Central memory CD8-positive, alpha-beta T cell (primary cell): ENCODE measurements at regions not wholly inside any gene's neighbourhood (a gene's known extent, or its start where the extent isn't known, plus 50 kb on each side); places are given as distances from the start of the nearest gene placed in this dataset.

Experiments
- ATAC-seq: fragments of 150-1000 bp; cut with Tn5 transposase; replicated peaks from 2 replicates; pipeline ENCODE4 v1.10.0; 2022; ENCODE audit warnings: mild to moderate bottlenecking, moderate FRiP score, moderate number of reproducible peaks; ENCODE audit not compliant: poor library complexity, severe bottlenecking; ENCODE audit errors: extremely low read depth
- DNase-seq, 2 donors: peaks; one replicate each; pipeline ENCODE4 v3.0.0; 2021; ENCODE audit warnings: low spot score in 2 of 2
- H3K27ac Mint-ChIP-seq: one replicate; pipeline ENCODE4 v1.8.0; 2022; ENCODE audit warnings: low read depth, mild to moderate bottlenecking, moderate library complexity, mixed read lengths
- H3K27me3 Mint-ChIP-seq: one replicate; pipeline ENCODE4 v1.8.0; 2022; ENCODE audit warnings: mixed read lengths
- H3K36me3 Mint-ChIP-seq: one replicate; pipeline ENCODE4 v1.8.0; 2022; ENCODE audit warnings: mild to moderate bottlenecking, moderate library complexity, mixed read lengths; ENCODE audit not compliant: insufficient read depth
- H3K4me1 Mint-ChIP-seq: one replicate; pipeline ENCODE4 v1.8.0; 2022; ENCODE audit warnings: mixed read lengths
- H3K4me3 Mint-ChIP-seq: one replicate; pipeline ENCODE4 v1.8.0; 2022; ENCODE audit warnings: mild to moderate bottlenecking, moderate library complexity, mixed read lengths
- H3K9me3 Mint-ChIP-seq: one replicate; pipeline ENCODE4 v1.8.0; 2022; ENCODE audit warnings: mixed read lengths

DNA sequence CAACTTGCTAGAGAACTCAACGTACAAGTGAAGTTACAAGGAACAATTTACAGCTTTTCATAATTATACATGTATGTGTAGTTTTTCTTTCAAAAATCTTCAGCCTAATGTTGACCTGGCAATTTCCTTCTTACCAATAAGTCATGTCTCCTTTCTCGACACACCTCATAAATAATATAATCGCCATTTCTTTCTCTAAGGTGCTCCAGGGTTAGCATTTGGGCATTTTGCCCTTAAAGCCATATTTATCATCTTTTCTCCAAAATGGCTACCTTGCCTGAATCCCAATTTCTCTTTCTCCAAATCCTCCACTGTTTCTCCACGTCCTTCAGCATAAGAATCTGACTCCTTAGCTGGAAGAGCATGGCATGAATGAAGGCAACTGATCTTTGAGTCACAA, 50.3 kb upstream of the RAB27B start:
- no peak for DNase-seq

More for the DNA sequence above, 50.3 kb upstream of the RAB27B start:
- H3K27ac Mint-ChIP-seq, result no peak overlapping the region
- no peak overlapping the region for H3K4me3 Mint-ChIP-seq
- no peaks in the 10 kb centered on the region for H3K27me3 Mint-ChIP-seq
- H3K4me1 Mint-ChIP-seq, result no peaks in the 10 kb centered on the region
- no peak for ATAC-seq
- no peaks in the 10 kb centered on the region for H3K36me3 Mint-ChIP-seq
- H3K9me3 Mint-ChIP-seq, result no peaks in the 10 kb centered on the region
